ENCODE measurements at regions not wholly inside any gene's neighbourhood (a gene's known extent, or its start where the extent isn't known, plus 50 kb on each side); places are given as distances from the start of the nearest gene placed in this dataset.

DNA sequence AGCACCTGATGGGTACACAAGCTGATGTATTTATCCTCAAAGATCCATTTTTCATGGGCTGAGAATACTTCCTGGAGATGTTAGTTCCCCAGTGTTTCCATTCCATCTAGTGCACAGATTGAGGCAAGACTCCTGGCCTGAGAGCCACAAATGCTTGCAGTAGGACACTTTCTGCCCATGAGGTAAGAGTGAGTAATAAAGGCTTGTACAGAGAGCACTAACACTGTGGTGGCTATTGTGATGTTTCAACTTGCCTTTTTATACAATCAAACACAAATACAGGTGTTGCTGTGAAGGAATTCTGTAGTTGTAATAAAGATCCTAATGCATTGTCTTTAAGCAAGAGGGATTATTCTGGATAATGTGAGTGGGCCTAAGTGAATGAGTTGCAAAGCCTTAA lies 186.1 kb upstream of the ADAMTS5 start:
- DNase-seq = no peak

DNA sequence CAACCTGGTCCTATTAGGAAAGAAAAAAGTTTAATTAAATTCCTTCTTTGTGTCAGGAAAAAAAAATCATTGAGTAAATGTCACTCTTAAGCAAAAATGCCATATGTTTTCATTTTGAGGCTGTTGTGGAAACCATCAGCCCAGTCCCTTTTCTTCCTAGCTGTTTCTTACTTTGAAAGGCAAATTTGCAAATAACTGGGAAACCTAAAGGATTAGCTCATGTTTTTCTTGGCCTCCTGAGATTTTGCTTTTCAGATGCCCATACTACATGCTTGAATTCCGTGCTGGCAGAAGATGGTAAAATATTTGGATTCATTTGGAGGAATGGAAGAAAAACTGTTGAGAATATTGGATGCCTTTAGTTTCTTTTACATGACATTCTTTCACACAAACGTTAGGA lies 182.1 kb upstream of the ADAMTS5 start:
- DNase-seq = no peak

DNA sequence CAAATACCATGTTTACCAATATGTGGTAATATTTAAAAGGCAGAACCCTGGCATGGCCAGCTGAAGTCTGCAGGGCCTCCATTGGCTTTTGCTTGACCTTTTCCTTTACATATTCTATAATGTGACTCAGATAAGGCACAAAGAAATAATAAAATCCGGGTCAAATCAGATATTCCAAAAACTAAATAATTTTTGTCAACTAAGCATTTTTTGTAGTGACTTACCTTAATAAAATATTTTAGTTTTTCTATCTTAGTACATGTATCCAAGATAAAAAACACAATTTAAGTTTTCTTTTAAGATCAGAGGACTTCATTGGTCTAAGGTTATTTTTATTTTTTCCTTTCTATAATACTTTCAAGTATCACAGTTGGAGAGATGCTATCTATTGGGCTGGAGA lies 179.4 kb upstream of the ADAMTS5 start:
- DNase-seq = no peak

DNA sequence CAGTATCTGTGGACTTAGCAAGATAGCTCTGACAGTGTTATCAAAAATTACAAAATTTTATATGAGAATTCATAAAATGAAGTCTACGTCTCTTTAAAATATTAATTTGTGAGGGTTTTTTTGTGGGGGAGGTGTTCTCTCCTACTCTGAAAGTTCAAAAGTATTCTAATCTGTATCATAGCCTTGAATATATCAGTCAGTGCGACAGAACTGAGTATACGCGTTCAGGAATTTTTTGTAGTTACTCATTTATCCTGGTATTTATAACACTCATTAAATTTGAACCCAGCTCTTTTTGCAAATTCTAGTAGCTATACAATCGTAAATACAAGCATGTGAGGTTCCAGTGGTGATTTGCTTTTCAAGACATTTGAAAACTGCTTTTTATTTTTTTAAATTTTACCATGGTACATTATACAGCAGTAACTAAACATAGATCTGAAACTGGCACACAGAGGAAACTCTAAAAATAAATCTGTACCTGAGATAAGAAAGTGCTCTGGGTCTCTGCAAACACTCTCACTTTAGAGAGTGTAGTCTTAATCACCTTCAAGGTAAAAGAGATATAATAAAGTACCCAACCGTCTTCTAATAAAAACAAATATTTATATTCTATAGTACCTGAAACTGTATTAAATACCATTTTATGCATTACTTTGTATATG lies 178.4 kb upstream of the ADAMTS5 start:
- no peak for DNase-seq

DNA sequence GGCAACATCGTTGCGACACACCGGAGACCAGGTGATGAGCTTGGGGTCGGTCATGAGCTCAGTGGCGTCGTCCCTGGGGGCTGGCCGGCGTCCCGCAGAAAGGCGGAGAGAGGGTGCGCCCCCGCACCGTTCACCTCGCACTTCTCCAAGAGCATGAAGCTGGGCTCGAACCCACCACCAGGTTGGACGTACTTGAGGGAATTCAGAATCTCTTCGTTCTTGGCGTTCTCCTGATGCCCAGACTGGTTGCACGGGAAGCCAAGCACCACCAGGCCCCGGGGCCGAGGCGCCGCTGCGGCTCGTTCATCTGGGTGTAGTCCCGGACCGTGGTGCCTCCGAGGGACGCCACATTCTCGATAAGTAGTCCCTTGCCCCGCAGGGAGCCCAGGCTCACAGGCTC lies 176.6 kb upstream of the ADAMTS5 start:
- DNase-seq = no peak

DNA sequence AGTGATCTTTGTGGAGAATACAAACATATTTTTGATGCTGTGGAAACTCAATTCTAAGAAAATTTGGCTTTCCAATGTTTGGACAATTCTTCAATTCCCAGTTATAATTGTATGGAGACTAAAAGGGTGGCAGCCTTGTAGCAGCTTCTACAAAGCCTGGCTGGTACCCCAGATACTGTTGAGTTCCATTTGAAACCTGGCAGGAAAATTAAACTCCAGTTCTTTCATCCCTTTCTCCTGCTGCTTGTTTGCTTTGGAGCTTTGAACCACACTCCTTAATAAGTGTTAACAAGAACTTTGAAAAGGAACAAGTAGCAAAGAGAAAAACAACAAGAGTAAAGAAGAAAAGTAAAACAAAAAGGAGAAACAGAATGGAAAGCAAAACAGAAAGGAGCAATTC lies 172.6 kb upstream of the ADAMTS5 start:
- DNase-seq = peak in 1 of 51 donors; percentile 9

DNA sequence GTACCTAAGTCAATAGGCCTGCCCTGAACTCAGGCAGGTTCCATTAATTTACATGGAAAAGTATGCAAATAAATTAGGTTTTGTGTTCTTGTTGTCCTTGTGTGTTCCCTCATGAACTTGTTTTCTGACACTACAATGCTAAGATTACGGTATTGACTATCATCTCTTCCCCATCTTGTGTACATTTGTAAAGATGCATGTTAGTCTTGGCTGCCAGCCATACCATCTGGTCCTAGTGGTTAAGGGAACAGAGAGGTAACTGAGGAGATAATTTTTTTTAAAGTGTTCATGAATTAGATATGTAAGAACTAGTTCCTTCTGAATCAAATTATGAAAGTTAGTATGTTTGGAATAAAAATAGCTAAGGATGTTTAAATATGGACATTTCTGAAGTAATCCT lies 167.6 kb upstream of the ADAMTS5 start:
- no peak for DNase-seq

DNA sequence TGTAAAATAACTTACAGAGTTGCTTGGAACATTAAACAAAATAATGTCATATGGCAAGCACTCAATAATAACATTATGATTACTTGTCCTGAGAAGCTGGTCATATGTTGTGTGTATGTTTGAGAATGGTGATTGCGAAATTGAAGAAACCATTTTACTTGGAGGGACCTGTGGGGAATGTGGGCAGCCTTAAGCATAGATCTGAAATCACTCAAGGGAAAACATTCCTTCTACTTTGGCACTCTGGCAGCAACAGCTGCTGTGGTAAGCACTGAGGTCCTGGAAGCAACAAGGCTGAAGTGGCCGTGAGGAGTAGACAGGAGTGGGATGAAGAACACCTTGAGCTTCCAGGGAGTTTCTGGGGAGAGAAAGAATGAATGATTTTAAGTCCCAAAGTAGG lies 165.4 kb upstream of the ADAMTS5 start:
- no peak for DNase-seq

DNA sequence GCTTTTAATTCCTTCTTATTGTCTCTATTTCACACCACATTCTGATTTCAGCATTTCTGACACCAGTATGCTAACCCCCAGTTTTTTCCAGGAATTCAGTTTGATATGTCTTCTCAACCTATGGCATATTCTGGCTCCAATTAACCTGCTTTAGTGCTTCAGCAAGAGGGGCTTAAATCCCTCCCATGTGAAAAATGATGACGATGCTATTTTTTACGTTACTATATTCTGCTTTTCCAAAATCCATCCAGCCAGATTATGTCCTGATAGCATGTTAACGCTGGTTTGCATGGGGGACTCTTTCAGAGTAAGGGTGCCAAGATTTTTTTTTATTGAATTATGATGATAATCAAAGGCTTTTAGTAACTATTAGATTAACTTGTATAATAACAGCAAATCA lies 163.3 kb upstream of the ADAMTS5 start:
- DNase-seq = no peak

DNA sequence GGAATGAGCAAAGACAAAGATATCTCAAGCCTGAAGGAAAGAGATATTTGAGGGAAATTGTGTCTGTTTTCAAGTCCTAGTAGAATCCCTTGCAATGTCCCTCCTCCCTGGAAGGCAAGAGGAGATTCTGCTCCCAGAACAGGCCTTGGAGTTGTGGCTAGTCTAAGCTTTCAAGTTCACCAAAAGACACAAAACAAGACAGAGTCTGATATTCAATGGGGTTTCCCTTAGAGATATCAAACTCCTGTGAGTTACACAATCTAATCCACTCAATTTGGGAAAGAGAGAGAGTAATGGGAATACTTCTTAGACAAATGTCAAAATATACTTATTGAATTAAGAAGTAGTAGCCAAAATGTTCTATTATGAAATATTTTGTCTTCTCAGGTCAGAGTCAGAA lies 162.8 kb upstream of the ADAMTS5 start:
- no peak for DNase-seq

DNA sequence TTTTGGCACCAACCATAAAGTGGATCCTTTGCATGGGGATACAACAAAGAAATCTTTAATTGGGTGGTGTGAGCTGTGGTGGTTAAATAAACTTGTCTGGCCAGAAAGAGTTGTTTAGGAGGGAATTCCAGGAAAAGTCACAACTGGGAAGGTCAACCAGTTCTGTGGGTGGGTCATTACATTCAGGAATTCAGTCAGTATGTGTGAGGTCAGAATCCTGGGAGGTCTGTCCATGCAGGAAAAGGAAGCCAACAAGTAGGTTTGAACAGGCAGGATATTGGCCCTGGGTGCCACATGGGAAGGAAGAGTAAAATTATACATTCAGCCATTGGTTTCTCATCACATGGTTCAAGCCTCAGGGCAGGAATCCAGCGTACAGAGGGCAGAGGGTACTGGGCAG lies 162.3 kb upstream of the ADAMTS5 start:
- DNase-seq = no peak

DNA sequence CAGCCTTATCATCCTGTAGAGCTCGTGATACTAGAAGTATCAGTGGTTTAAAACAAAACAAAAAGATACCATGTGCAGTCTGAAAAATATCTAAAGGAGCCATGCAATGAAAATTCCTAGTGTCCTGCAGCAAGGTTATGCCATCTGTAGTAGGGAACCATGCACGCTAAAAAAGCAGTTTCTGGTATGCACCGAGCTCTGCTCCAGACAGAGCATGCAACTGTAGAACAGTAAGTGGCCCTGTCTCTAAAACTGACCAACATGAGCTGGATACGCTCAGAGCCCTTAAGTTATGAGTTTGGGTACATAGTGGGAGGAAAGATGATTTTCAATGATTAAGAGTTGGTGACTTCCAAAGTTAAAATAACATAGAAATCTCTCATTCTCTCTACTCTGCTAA lies 159.3 kb upstream of the ADAMTS5 start:
- no peak for DNase-seq

DNA sequence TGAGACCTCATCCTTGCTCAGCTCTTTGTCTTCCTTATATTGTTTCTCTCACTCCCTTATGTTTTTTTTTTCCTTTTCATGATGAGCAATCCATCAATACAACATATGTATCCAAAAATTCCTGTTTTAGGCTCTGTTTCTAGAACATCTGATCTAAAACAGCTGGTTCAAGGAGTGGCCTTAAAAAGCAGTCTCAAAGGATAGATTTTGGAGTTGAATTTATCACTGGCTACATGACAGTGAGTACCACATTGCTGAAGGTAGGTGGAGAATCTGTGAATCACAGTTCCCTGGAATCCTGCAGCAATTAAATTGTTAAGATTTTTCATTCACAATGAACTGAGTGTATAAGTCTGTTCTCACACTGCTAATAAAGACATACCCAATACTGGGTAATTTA lies 155.8 kb upstream of the ADAMTS5 start:
- no peak for DNase-seq

DNA sequence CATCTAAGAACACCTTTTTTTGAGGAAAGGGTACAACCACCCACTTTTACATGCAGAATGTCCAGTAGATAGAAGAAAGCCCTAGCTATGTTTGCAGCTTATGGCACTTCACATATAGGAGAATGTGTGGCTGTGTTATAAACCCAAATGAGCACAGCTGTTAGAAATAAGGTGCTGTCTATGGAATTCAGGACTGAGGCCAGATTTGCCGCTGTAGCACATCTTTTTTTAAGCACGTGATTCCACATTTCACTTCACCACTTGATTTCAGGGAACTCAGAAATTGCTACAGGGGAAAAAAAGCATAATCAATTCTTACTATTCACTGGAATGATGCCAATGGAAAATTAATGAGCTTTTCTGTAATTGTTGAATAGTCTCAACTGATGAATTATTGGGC lies 147.2 kb upstream of the ADAMTS5 start:
- no peak for DNase-seq

DNA sequence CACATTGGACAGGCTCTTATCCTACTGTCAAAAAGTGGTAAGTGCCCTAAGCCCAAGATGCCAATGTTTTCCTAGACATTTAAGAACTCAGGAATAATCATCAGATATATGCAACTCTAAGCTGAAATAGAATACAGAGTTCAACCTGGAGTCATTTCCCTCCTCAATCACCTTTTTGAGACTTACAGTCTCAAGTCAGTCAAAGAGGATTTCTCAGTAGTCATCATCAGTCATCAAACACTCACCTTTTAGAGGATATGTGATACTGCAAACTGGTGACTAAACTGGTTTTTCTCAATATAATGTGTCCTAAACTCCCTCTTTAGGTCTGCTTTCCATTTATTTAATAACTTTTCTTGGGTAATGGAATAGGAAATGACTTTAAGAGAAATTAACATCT lies 145.3 kb upstream of the ADAMTS5 start:
- DNase-seq = no peak

DNA sequence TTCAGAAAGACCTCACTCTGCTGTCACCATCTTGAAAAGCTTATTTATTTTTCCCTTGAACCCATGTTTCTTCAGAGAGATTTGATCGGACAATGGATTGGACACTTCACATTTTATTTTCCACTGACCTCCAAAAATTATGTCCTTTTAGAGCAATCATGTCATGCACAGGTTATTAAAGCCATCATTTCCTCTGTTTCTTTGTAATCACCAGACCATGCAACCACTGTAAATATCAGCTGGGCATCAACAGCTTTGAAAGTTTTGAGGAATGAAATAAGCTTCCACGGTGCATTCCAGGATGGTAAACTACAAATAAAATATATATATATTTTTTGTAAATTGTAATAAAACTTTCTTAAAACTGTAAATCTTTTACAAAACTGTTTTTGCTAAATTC lies 144.1 kb upstream of the ADAMTS5 start:
- no peak for DNase-seq

DNA sequence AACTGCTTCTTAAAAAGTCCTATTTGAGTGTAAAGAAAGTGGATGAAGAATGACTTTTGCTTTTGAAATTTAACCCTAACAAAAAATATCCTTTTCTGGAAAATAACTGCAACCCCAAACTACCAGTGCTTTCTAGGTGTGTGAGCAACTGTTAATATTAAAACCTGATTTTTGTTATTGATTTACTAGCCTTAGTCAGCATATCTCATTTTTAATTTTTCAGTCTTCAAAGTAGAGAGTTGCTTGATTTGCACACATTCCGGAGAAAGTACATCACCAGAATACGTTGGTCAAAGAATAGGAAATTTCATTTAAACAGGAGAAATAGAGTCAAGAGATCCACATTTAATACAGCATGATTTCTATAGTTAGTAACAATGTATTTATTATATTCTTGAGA lies 141.8 kb upstream of the ADAMTS5 start:
- no peak for DNase-seq

DNA sequence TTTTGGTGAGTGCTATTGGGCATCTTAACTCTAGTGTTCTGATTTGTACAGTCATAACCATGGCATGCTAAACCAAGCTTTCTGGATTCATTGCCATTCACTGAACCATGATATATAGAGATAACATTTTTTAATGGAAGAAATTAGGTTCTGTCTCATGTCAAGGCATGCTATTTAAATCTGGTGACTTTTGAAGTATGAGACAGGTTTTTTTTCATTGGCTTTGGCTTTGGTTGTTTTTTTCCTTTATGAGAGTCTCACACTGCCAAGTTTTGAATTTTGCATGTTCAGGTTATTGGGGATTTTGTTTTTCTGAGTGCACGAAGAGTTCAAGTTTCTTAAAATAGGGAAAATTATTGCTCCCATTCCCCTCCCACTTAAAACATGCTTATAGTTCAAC lies 141.3 kb upstream of the ADAMTS5 start:
- no peak for DNase-seq

DNA sequence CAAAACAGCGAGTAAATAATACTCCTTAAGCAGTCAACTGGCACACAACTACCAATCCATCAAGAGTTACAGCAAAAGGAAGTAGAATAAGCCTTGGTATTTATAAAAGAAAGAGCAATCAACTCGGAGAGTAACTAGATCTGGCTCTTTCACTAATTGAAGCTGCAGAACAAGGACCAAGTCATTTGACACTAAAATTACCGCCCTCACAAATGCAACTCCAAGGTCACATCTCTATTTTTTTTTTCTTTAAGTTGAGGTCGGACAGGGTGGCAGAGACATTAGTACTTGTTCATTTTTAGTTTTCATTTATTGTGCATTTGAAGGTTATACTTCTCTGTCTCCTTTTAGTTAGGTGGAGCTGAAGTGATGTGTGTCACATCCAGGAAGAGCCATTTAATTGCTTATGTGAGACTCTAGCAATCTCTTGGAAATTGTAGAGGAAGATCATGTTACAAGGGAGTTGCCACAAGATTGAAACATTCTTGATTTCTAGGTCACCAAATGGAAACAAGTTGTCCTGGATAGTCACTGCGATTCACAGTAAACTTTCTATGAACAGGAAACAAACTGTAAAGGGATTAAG lies 138.1 kb upstream of the ADAMTS5 start:
- DNase-seq = no peak

DNA sequence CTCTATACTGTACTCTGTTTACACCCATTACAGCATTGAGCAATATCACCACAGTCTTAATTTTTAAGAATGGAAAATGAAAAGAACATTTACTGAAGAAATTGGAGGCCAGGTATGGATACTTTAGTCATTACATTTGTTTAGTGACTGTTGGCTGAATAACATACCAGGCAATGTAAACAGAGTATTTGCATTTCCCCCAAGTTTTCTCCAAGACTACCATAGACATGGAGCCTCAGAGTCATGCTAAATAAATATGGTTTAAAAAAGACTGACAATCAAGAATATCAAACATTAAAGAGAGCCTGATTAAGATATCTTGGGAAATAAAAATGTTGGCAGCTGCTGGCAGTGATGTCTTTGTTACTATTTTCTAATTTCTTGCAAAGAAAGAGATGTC lies 136.9 kb upstream of the ADAMTS5 start:
- no peak for DNase-seq

DNA sequence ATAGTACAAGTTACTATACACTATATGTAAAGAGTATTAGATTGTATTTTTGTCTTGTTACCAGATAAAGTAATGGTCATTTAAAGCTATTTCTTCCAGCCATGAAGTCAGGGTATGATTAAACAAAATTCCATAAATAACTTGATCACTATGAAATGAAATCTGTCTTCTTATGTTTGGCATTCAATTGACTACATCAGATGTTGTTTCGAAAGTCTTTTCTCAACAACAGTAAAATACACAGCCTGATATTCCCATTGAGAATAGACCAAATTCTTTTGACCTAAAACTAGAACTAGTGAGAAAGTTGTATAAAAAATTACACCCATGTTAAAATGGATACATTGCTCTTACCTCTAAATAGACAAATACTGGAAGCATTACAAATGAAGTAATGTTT lies 134.6 kb upstream of the ADAMTS5 start:
- no peak for DNase-seq

DNA sequence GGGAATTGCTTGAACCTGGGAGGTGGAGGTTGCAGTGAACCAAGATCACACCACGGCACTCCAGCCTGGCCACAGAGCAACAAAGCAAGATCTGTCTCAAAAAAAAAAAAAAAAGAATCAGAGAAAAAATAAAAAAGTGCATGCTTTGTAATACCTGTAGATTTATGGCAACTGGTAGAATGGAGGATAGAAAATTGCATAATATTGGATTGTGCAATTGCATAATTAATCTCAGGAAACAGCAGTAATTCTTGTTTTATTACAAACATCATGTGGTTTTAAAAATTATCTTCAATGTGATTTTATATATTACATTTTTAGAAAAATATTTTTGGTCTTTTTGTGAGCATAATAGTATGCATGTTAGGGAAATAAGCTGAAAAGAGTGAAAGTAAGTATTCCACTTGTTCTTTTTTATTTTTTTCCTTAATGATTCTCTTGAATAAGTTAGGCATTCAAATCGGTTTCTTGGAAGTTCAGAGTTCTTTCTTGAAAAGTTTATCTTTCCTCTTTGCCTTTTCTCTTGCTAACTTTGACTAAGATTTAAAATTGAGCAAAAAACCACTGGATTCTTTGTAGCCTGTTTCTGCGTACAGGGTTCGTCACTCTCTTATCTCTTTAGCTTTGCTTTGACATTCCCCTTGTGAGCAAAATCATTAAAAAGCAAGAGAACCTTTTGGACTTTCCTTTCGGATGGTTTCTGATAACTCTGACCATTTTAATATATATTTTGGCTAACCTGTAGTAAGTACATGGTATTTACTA lies 127.5 kb upstream of the ADAMTS5 start:
- no peak for DNase-seq

DNA sequence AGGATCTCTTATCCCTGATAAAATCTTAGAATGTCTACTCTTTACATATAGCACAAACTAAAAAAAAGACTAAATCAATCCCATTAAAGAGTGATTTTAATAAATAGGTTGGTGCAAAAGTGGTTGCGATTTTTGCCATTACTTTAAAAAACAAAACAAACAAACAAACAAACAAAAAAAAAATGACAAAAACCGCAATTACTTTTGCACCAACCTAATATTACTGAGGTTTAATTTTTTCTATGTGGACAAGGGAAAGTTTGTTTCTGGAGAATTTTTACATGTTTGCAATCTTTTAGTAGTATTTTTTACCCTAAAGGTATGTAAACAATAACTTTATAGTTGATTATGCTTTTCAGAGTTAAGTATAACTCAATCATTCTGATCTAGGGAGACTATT lies 119.7 kb upstream of the ADAMTS5 start:
- DNase-seq = no peak
